ENCODE measurements at regions not wholly inside any gene's neighbourhood (a gene's known extent, or its start where the extent isn't known, plus 50 kb on each side); places are given as distances from the start of the nearest gene placed in this dataset.

DNA sequence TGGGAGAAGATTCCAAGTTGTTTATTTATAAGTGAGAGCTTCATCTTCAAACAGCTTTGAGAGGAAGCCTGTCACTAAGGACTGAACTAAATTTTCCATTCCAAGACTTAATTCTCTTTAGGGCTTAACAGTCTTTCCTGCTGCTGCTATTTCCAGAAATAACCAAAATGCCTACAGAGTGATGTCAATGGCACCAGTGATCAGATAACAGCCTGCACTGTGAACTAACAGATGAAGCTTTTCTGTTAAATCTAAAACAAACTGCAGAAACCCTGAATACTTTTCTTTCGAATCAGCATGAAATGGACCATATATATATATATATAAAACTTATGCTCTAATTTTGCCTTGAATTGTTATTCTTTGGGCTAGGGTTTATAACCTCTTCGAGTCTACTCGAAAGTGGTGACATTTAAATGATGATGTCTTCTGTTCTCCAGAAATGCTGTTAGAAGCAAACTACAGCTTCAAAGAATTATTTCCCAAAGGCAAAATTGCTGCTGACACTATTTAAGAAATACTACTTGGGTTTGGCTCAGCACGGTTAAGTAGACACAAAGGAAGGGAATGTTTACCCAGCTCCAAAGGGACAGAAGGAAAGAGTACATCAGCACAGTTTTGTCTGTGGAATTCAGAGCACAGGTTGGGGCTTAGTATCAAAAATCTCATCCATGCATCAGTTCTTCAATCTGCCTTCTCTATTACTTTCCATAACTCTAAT is 238.5 kb upstream of the LRRN1 start:
- DNase-seq (ENCODE audit: low spot score): no peak

DNA sequence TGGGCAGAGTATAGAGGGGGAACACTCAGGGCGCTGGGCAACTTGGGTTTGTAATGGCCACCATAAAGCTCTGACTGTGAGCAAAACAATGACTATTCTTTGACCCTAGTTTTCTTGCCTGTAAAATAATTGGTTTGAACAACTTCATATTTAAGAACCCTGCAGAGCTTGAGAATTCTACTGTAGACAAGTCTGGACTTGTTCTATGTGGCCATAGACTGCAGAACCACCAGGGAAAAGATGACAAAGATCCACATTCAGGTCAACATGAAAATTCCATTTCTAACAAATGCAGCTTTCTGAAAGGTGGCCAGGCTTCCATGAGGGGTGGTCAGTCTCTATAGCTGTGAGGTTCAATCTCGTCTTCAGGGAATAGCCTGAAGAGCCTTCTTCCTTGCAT is 239.4 kb upstream of the LRRN1 start:
- no peak for DNase-seq (ENCODE audit: low spot score)

- no peak for DNase-seq (ENCODE audit: low spot score)
Measured at GRCh38 chr3:3556078-3556477, 243.2 kb upstream of the LRRN1 start.

DNA sequence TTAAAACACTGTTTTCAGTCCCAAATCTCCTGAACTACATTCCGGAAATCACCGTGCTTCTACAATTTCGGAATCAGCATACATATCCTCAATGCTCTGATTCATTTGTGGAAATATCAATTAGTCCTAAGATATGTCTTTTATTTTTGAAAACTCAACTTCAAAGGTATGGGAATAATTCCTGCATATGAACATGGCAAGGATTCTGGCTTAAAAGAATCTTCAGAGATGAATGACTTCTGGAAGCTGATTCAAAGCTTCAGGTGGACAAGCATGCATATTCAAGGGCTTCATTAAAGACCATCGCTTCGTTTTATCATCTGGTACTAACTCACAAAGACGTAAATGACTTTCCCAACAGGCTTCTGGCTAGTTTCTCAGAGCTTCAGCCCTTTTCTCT is 246.0 kb upstream of the LRRN1 start:
- no peak for DNase-seq (ENCODE audit: low spot score)

GRCh38 chr3:3552761-3553160 is 246.5 kb upstream of the LRRN1 start:
- no peak for DNase-seq (ENCODE audit: low spot score)

DNA sequence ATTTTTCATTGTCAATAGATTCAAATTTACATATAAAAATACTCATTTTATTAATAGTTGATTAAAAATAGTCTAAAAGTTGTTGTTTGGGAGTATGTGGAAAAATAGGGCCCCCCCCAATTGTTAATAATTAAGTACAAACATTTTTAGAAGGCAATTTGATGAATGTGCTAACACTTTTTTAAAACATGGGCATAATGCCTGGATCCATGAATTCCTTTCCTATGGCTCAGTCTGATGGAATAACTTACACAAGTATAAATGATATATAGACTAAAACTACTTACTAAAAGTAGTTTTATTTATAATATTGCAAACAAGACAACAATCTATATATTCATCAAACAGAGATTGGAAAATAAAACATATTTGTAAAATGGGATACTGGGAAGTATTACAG is 247.2 kb upstream of the LRRN1 start:
- DNase-seq (ENCODE audit: low spot score): no peak

- no peak for DNase-seq (ENCODE audit: low spot score)
Measured at GRCh38 chr3:3545360-3545759, 253.9 kb upstream of the LRRN1 start.

GRCh38 chr3:3538451-3538850 is 260.8 kb upstream of the LRRN1 start:
- DNase-seq (ENCODE audit: low spot score): no peak

GRCh38 chr3:3532508-3532907 is 266.7 kb upstream of the LRRN1 start:
- DNase-seq (ENCODE audit: low spot score): no peak

GRCh38 chr3:3531476-3531875 is 267.8 kb upstream of the LRRN1 start:
- no peak for DNase-seq (ENCODE audit: low spot score)

- no peak for DNase-seq (ENCODE audit: low spot score)
Measured at GRCh38 chr3:3519266-3519665, 280.0 kb upstream of the LRRN1 start.

- DNase-seq (ENCODE audit: low spot score): no peak
Measured at GRCh38 chr3:3516996-3517395, 282.2 kb upstream of the LRRN1 start.

DNA sequence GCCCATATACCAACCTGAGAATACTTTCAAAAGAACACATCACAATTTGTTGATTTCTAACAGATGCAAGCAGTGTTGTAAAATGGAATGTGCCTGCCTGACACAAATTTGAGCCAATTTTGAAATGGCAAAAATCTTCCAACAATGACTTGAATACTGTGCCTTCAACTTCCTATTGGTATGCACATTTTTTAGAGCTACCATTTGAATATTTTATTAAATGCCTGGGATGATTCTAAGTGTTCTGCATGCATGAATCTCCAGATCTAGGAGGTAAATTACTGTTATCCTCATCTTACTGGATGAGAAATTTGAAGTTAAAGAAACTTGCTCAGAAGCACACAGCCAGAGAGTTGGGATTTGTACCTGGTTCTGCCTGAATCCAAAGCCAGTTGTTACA is 282.8 kb upstream of the LRRN1 start:
- DNase-seq (ENCODE audit: low spot score): no peak

DNA sequence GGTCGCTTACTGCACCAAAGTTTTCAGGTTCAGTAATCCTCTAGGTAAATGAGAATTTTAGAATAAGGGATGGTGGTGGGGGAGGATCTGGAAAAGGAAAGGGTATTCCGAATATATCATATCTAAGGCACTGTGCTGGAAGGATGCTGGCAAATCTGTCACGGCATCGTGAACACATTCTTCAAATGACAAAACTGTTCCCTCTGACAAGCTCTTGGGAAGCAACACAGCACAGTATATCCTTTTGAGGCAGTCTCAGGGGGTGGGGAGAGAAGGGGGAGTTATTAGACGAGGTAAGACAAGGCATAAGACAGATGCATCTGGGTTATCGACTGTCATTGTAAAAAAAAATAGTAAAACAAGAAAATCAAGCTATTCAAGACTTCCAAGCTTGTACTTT is 289.6 kb upstream of the LRRN1 start:
- DNase-seq (ENCODE audit: low spot score): no peak

GRCh38 chr3:3504686-3505085 is 294.5 kb upstream of the LRRN1 start:
- no peak for DNase-seq (ENCODE audit: low spot score)

GRCh38 chr3:3503411-3503810 is 295.8 kb upstream of the LRRN1 start:
- no peak for DNase-seq (ENCODE audit: low spot score)

- no peak for DNase-seq (ENCODE audit: low spot score)
Measured at GRCh38 chr3:3499987-3500386, 299.2 kb upstream of the LRRN1 start.

DNA sequence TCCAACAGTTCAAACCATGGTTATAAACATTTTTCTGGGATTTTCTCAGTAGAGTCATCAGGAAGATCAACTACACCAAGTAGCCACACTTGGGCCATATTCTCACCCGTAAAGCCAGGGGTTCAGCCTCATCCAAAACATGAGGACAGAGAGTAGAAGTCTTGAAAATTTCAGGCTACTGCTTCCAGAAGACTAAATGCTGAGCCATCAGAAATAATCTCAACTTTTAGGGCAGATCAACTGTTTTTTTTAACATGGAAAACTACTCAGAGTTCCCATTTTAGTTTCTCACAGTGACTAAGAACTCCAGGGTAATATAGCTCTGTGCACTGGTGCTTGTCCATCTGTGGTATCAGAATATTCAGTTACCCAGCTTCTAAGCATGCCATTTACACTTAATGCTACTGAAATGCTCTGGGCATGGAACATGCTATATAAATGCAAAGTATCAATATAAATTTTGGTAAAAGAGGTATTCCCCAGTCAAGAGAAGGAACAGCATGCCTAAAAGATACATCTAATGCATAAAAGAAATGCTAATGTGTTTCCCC is 300.1 kb upstream of the LRRN1 start:
- no peak for DNase-seq (ENCODE audit: low spot score)

DNA sequence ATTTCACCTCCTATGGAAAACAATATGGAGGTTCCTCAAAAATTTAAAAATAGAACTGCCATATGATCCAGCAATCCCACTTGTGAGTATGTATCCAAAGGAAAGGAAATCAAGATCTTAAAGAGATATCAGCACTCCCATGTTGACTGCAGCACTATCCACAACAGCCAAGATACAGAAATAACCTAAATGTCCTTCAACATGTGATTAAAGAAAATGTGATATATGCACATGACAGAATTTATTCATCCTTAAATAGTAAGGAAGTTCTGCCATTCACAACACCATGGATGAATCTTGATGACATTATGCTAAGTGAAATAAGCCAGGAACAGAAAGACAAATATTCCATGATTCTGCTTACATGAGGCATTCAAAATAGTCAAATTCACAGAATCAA is 303.6 kb upstream of the LRRN1 start:
- DNase-seq (ENCODE audit: low spot score): no peak

DNA sequence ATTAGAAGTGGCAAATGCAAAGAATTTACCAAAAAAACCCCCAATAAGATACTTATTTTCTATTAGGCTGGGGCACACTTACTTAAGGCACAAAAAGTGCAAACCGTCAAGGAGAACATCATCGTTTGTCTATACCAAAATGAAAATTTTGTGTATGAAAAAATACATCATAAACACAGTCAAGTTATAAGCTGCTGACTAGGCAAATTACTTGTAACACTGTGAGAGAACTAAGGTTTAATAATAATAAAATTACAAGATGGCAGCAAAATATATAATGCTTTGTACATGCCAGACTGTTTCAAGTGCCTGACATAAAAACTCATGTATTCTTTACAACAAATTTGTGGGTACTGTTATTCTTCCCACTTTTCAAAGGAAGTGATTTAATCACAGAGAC is 297.2 kb upstream of the CRBN start:
- no peak for DNase-seq (ENCODE audit: low spot score)

- no peak for DNase-seq (ENCODE audit: low spot score)
Measured at GRCh38 chr3:3468596-3468995, 289.1 kb upstream of the CRBN start.

DNA sequence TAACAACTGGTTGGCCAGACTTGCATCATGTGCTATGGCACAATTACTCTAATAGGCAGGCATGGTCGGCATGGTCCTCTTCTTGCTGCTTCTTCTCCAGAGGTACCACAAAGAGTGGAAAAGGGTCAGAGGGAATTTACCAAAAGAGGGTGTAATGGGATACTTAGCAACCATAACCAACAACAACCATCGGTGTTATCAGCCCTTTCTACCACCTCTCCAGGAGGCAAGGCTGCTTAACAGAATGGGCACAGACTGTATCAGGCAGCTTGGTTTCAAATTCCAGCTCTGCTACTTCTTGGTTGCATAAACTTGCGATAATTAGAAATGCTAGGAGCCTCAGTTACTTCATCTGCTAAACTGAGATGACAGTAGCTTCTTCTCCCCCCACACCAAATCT is 284.6 kb upstream of the CRBN start:
- no peak for DNase-seq (ENCODE audit: low spot score)

DNA sequence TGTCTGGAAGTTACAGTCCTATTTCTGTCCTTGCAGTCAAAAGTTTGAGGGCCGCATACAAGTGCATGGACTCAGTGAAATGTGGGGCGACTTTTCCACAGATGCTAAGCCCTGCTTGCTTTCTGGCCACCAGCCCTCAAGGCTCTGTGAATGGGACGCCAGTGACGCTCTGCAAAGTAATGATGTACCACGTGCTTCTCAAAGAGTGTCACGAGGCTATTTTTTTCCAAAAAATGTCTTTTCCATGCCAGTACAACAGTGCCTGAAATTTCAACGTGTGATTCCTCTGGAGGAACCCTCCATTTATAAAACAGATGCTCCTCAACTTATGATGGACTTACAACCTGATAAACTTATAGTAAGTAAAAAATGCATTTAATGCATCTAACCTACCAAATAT is 281.8 kb upstream of the CRBN start:
- no peak for DNase-seq (ENCODE audit: low spot score)

GRCh38 chr3:3448468-3448867 is 269.0 kb upstream of the CRBN start:
- no peak for DNase-seq (ENCODE audit: low spot score)

Measured in left forelimb (tissue), 1 donor.